ENCODE measurements at regions not wholly inside any gene's neighbourhood (a gene's known extent, or its start where the extent isn't known, plus 50 kb on each side); places are given as distances from the start of the nearest gene placed in this dataset.

- ChIA-PET POLR2A (no interaction called here), CTCF (no interaction called here)
- intact Hi-C loops (cut with micrococcal nuclease) = no loop called here
- no peak for DNase-seq
- Mint-ChIP-seq H3K9me3 (ENCODE audit: insufficient read depth) (no peaks in the 10 kb centered on the region), H3K27ac (no peak overlapping the region), H3K27me3 (no peaks in the 10 kb centered on the region), H3K4me3 (no peak overlapping the region), H3K4me1 (no peaks in the 10 kb centered on the region)
- peaks cover 0 to 9% (median 0%) of the 10 kb centered on the region in 3 donors for H3K9me3 ChIP-seq (ENCODE audit: control extremely low read depth in 1 of 3, control insufficient read depth in 2 of 3, insufficient read depth in 1 of 3, low read length in 2 of 3)
- H3K27me3 ChIP-seq (replicated peaks in 1 of 4; ENCODE audit: control extremely low read depth in 1 of 4, control insufficient read depth in 3 of 4, insufficient read depth in 4 of 4, low read length in 3 of 4) = no peaks in the 10 kb centered on the region
- 54% methylated on average over 3 of the region's 9 CpGs for WGBS (ENCODE audit: insufficient coverage)
- H4K20me1 ChIP-seq (ENCODE audit: control insufficient read depth, insufficient read depth, low read length, poor library complexity, severe bottlenecking) = no peaks in the 10 kb centered on the region
- no peak overlapping the region for H3K4me3 ChIP-seq (ENCODE audit: control extremely low read depth in 1 of 5, extremely low read depth in 1 of 5, insufficient read depth in 1 of 5, low read depth in 2 of 5, low read length in 4 of 5)
- no peak overlapping the region for H3K27ac ChIP-seq (ENCODE audit: low read length in 2 of 2)
- H3K4me2 ChIP-seq (replicated peaks; ENCODE audit: low read depth, low read length, poor library complexity, severe bottlenecking) = no peak overlapping the region
- no peaks in the 10 kb centered on the region for H3K79me2 ChIP-seq (ENCODE audit: control insufficient read depth, insufficient read depth, low read length)
- H2AFZ ChIP-seq (ENCODE audit: insufficient read depth, low read depth, low read length, poor library complexity, severe bottlenecking) = no peak overlapping the region
- no peaks in the 10 kb centered on the region for H3K4me1 ChIP-seq (ENCODE audit: control insufficient read depth in 2 of 2, insufficient read depth in 2 of 2, low read length in 2 of 2)
- no peak overlapping the region for H3K9ac ChIP-seq (ENCODE audit: low read length)
- no peaks in the 10 kb centered on the region for H3K36me3 ChIP-seq (replicated peaks in 1 of 2; ENCODE audit: control extremely low read depth in 1 of 2, control insufficient read depth in 1 of 2, extremely low read depth in 1 of 2, insufficient read depth in 2 of 2, low read length in 1 of 2)
- TF ChIP-seq CTCF (IDR thresholded peaks at IDR 0.05) (no peak), EZH2 (IDR thresholded peaks at IDR 0.05; ENCODE audit: borderline replicate concordance, insufficient read depth, low read depth, low read length, poor library complexity, severe bottlenecking) (no peak)
- ATAC-seq (ENCODE audit: low read depth) = no peak
Observed at GRCh38 chr12:127237151-127237550, 1029.8 kb upstream of the TMEM132C start.

GRCh38 chr12:127238107-127238506 is 1028.9 kb upstream of the TMEM132C start:
- Mint-ChIP-seq H3K27me3 (no peaks in the 10 kb centered on the region), H3K27ac (no peak overlapping the region), H3K4me1 (no peaks in the 10 kb centered on the region), H3K9me3 (ENCODE audit: insufficient read depth) (no peaks in the 10 kb centered on the region), H3K4me3 (no peak overlapping the region)
- Histone ChIP-seq H2AFZ (ENCODE audit: insufficient read depth, low read depth, low read length, poor library complexity, severe bottlenecking) (no peak overlapping the region), H3K9me3 (ENCODE audit: control extremely low read depth in 1 of 3, control insufficient read depth in 2 of 3, insufficient read depth in 1 of 3, low read length in 2 of 3) (peaks cover 0 to 10% (median 0%) of the 10 kb centered on the region in 3 donors), H3K79me2 (ENCODE audit: control insufficient read depth, insufficient read depth, low read length) (no peaks in the 10 kb centered on the region), H3K4me3 (ENCODE audit: control extremely low read depth in 1 of 5, extremely low read depth in 1 of 5, insufficient read depth in 1 of 5, low read depth in 2 of 5, low read length in 4 of 5) (no peak overlapping the region), H3K9ac (ENCODE audit: low read length) (no peak overlapping the region), H4K20me1 (ENCODE audit: control insufficient read depth, insufficient read depth, low read length, poor library complexity, severe bottlenecking) (no peaks in the 10 kb centered on the region), H3K4me2 (replicated peaks; ENCODE audit: low read depth, low read length, poor library complexity, severe bottlenecking) (no peak overlapping the region), H3K4me1 (ENCODE audit: control insufficient read depth in 2 of 2, insufficient read depth in 2 of 2, low read length in 2 of 2) (no peaks in the 10 kb centered on the region), H3K27ac (ENCODE audit: low read length in 2 of 2) (no peak overlapping the region), H3K27me3 (replicated peaks in 1 of 4; ENCODE audit: control extremely low read depth in 1 of 4, control insufficient read depth in 3 of 4, insufficient read depth in 4 of 4, low read length in 3 of 4) (no peaks in the 10 kb centered on the region), H3K36me3 (replicated peaks in 1 of 2; ENCODE audit: control extremely low read depth in 1 of 2, control insufficient read depth in 1 of 2, extremely low read depth in 1 of 2, insufficient read depth in 2 of 2, low read length in 1 of 2) (no peaks in the 10 kb centered on the region)
- no peak for ATAC-seq (ENCODE audit: low read depth)
- POLR2A ChIA-PET = no interaction called here
- CTCF ChIA-PET = no interaction called here
- TF ChIP-seq CTCF (IDR thresholded peaks at IDR 0.05) (no peak), EZH2 (IDR thresholded peaks at IDR 0.05; ENCODE audit: borderline replicate concordance, insufficient read depth, low read depth, low read length, poor library complexity, severe bottlenecking) (no peak)
- DNase-seq = no peak
- WGBS (ENCODE audit: insufficient coverage) = 88% methylated on average over 3 of the region's 4 CpGs
- intact Hi-C loops (cut with micrococcal nuclease) = no loop called here

Measured in B cell (primary cell).